A673 (cell line): ENCODE measurements at regions not wholly inside any gene's neighbourhood (a gene's known extent, or its start where the extent isn't known, plus 50 kb on each side); places are given as distances from the start of the nearest gene placed in this dataset.

Source experiments
- EZH2 ChIP-seq: fragments of 200-600 bp; sonication (generic); IDR thresholded peaks from 2 replicates; pipeline ENCODE4 v1.6.1; 2017; ENCODE audit warnings: borderline replicate concordance, low read depth, mild to moderate bottlenecking, mixed read lengths, antibody characterized with exemption, low read length; ENCODE audit not compliant: poor library complexity, severe bottlenecking
- TF ChIP-seq, protein P1 (sequence below): fragments of 300-800, 200-600 bp; sonication (generic); conservative IDR thresholded peaks from 2 replicates; pipeline ENCODE4 v1.5.1; 2017; ENCODE audit warnings: low read depth, mild to moderate bottlenecking, antibody characterized with exemption, low read length, moderate library complexity, mixed read lengths

DNA sequence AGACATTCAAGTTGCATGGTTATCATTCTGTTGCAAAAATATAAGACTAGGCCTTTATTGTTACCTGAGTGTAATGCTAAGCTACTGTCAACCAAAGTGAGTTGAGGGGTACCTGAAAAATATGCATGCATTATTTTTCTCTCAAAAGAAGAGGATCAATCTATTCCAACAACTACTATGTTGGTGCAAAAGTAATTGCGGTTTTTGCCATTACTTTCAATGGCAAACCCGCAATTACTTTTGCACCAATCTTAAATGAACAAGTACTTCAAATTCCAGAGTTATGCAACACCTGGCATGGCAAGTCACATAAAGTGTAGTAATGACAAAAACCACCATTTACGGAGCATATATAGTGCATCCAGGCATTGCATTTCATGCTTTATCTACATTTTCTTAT, 307.0 kb upstream of the NOX3 start:
- TF ChIP-seq, protein P1, sequence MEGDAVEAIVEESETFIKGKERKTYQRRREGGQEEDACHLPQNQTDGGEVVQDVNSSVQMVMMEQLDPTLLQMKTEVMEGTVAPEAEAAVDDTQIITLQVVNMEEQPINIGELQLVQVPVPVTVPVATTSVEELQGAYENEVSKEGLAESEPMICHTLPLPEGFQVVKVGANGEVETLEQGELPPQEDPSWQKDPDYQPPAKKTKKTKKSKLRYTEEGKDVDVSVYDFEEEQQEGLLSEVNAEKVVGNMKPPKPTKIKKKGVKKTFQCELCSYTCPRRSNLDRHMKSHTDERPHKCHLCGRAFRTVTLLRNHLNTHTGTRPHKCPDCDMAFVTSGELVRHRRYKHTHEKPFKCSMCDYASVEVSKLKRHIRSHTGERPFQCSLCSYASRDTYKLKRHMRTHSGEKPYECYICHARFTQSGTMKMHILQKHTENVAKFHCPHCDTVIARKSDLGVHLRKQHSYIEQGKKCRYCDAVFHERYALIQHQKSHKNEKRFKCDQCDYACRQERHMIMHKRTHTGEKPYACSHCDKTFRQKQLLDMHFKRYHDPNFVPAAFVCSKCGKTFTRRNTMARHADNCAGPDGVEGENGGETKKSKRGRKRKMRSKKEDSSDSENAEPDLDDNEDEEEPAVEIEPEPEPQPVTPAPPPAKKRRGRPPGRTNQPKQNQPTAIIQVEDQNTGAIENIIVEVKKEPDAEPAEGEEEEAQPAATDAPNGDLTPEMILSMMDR, result no peak
- TF ChIP-seq EZH2, result no peak
